Activated naive CD4-positive, alpha-beta T cell (primary cell): ENCODE measurements at regions not wholly inside any gene's neighbourhood (a gene's known extent, or its start where the extent isn't known, plus 50 kb on each side); places are given as distances from the start of the nearest gene placed in this dataset.

Experiments used
- DNase-seq, 4 experiments: peaks; one replicate each; lab custom pipeline; 2025; lab: John Stamatoyannopoulos, UW

DNA sequence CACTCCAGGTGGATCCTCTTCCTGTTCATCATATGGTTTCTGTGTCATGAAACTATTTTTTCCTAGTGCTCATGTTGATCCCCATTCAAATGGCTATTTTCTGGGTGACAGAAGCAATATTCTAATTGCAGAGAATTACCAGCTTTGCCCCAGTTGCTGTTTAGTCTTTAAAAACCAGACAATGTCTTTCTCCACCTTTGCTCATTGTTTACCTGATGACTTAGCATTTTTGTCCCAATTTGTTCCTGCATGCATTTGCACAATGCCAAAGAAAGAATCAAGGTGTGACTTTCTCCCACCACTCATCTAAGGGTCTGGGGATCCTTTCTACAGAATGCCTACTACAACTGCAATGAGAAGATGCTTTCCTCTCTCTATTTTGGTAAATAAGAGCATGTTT lies 439.9 kb upstream of the MAF start:
- DNase-seq = no peak

DNA sequence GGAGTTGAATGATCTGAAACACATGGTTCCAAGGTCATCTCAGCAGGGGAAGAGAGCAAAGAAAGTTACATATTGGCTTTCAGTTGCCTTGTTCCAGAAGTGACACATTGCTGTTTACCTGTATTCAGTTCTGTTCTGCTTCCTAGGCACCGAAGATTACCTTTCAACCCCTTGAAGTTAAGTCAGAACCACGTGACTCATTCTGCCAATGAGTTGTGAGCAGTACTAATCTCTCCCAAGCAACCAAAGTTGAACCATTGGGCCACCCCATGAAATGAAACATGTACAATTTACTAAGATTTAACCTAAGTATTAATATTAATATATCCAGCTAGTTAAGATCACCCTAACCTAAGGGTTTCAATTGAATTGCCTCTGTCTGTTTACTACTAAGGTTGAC lies 439.2 kb upstream of the MAF start:
- no peak for DNase-seq

DNA sequence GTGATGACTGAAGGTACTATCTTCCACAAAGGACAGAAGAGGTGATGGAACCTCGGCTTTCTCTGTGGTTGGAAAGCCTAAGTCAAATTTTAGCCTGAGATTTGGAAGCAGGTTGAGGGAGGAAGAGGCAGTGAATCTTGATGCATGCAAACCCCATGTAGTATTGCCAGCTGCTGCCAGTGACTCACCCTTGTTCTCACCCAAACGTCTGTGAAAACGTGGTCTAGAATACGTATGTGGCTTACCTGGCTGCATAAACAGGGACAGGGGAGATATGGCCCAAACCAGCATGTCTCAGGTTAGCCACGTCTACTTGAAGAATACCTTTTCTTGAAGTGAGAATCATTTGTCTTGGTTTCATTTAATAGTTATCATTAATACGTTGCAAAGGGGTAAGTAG lies 438.0 kb upstream of the MAF start:
- DNase-seq = no peak

DNA sequence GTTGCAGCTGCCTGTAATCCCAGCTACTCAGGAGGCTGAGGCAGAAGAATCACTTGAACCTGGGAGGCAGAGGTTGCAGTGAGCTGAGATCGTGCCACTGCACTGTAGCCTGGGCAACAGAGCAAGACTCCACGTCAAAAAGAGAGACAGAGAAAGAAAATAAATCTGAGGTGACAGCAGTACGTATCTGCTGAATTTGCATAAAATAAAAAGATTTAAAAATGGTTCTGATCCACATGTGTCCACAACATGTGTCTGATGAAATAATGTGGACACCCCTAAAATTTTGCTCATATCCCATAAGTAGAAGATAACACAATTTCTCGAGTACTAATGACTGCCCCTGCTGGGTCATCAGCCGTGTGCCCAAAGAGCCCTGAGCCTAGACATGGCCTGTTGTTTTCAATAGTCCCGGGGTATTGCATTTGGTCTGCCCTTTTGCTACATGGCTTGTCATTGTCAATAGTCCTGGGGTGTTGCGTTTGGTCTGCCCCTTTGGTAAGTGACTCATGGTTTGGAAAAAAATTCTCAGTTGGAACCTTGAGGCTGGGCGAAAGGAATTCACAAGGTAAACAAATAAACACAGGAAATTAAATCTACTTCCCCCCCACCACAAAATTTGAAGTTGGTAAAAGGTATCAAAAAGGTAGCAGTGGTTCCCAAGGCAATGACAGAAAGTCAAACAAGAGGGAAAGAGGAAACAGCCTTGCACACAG lies 434.6 kb upstream of the MAF start:
- no peak for DNase-seq

DNA sequence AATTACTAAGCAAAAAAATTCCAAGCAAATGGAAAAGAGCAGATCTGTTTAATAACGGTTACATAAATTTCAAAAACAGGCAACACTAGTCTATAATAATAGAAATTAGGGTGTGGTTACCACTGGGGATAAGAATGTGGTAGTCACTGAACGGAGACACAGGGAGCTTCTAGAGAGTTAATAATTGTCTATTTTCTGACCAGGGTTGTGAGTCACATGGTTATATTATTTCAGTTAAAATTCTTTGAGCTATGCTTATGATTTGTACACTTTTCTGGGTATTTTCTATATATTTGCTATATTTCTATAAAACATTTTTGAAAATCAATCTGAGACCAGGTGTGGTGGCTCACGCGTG lies 433.9 kb upstream of the MAF start:
- no peak for DNase-seq

DNA sequence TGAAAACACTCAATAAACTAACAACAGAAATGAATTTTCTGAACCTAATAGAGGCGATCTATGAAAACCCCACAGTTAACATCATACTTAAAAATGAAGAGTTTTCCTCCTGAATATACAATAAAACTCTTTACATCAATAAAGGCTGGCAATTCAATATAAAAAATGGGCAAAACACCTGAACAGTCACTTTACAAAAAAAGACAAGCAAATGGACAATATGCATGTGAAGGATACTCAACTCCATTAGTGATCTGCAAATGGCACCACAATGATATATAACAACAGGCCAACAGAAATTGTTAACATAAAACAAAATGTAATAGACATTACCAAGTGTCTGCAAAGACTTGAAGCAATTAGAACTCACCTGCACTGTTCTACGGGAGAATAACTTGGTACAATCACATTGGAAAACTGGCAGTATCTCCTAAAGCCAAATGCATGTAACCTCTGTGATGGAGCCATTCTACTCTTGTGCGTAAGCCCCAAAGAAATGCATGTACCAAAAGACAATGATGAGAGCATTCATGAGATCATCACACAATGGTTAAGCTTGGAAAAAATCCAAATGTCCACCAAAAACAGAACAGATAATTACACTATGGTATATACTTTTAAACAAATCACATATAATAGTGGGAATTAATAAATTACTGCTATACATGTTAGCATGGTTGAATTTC lies 433.4 kb upstream of the MAF start:
- no peak for DNase-seq

DNA sequence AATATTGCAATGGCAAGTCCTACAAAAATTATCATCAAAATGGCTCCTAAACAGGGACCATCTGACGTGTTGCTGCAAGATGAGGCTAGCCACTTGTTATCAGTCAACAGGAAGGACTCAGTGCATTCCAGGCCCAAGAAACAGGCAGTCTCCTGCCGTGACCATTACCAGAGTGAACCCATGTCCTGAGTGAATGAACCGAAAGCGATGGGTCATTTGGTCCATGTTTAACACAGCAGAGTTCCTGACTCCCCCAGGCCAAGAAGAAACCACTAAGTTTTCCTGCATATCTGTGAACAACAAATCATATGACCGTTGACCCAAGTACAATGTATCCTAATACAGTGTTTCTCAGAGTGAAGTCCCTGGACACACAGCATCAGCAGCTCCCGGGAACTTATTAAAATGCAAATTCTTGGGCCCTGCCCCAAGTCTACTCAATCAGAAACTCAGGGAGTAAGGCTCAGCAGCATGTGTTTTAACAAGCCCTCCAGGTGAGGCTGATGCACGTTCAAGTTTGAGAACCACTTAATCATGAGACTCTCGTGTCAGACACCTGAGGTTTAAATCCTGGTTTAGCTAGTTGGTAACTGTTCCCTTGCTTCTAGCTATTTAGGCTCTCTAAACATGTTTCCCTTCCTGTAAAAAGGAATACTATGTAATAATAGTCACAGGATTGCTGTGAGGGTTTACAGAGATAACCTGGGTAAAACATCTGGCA lies 429.4 kb upstream of the MAF start:
- DNase-seq = no peak

DNA sequence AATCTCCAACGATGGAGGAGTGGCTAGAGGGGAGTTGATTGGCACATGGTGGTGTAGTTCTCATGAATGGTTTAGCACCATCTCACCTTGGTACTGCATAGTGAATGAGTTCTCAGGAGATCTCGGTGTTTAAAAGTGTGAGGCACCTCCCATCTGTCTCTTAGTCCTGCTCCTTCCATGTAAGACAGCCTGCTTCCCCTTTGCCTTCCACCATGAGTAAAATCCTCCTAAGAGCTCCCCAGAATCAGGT lies 428.8 kb upstream of the MAF start:
- no peak for DNase-seq

DNA sequence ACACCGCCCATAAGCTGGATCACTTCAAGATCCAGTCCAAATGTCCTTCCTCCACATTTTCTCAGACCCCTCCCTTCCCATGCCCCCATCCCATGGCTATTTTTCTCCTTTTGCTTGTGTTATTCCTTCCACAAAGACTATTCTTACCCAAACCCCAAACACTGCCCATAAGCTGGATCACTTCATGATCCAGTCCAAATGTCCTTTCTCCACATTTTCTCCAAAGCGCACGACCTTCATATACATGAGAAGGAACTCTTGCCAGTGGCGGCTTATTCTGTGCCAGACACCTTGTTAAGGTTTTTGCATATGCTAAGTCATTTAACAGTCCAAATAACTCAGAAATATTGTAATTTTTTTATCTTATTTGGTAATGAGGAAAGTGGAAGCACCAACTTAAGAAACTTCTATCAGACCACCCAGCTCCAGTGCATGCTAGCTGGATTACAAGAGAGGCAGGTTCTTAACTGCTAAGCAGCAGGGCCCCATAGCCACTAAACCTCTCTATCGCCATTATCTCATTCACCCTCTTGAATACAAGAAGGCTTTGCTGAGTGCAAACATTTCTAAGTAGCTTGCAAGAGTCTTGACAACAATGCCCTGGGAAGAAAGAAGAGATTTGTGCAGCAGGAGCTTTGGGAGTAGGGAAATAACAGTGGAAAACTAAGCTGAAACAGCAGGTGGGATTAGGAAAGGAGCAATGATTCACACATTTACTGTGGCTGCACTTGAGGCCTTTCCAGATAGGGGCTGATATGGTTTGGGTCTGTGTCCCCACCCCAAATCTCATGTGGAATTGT lies 428.2 kb upstream of the MAF start:
- DNase-seq = no peak

DNA sequence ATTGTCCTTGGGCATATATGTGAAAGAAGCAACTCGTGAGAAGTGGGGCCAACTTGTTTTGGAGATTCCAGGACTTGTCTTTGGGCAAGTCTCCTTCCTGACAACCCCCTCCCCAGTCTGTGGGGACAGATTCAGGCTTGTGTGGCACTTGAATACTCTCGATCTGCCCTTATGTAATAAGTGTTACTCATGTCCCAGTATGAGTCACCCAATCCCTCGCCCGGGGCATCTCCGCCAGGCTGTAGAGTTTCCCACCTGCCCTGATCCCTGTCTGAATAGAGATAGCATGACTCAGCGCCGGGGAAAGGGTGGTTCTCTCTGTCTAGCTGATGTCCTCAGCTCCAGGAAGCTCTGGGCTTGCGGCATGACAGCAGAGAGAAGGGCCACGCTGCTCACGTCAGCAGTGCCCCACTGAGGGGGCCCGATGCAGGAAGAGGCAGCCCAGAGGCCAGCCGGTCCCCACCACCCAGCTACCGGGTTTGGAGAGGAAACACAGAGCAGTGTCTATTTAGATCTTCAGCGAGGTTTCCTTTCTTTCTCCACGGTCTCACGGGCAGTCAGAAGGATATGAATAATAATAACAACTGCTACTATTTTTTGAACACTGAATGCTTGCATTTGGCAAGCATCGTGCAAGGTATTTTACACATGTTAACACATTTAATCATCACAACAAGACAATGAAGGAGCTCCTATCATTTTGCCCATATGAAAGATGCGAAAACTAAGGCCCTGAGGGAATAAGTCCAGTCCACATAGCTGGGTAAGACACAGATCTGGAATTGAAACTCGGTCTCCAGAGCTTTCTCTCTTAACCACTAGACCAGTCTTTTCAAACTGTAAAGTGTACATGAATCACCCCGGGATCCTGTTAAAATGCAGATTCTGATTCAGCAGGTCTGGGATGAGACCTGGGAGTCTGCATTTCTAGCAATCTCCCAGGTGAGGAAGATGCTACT lies 426.7 kb upstream of the MAF start:
- no peak for DNase-seq

DNA sequence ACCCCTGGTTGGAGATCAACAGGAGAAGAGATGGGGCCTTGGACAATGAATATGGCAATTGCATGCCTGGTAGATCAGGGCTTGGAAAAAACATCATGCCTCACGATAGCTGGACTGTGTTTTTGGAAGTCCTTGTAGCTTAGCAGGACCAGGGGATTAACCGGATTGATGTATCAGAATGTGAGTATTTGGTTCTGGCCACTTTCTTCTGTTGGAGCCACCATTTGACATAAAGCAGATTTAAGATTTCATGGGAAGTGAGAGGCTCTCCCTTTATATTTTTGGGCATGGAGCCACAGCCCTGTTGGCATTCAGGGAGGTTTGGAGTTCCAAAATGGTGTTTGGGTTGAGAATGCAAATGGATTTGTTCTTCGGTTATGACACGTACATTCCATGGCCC lies 424.7 kb upstream of the MAF start:
- no peak for DNase-seq

DNA sequence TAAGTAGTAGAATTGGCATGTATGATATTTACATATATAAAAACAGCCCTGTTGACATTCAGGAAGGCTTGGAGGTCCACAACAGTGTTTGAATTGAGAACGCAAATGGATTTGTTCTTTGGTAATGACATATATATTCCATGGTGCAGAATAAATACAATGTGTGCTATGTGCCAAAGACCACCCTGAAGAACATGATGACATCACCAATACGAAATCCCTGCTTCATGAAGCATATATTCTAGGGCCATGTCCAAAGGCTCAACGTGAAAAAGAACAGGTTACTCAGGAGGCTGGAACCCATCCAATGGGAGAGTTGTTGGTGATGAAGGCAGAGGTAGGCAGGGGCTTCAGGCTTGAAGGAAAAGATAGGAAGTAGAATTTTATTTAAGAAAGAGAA lies 423.9 kb upstream of the MAF start:
- no peak for DNase-seq

DNA sequence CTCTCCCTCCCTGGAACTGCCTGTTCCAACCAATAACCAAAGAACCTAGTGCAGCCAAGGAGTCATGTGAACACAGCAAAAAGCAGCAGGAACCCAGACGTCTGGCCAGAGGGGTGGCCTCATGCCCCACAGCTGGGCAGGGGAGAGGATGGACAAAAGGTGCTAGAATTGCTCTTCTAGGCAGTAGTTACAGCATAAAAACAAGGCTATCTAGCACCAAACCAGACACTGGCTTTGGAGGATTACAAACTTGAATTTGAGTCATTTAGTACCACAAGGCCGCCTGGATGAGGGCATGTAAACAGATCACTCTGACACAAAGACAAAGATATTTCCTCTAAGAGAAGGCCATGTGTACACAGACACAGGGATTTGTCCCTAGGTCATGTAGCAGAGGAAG lies 423.3 kb upstream of the MAF start:
- no peak for DNase-seq

DNA sequence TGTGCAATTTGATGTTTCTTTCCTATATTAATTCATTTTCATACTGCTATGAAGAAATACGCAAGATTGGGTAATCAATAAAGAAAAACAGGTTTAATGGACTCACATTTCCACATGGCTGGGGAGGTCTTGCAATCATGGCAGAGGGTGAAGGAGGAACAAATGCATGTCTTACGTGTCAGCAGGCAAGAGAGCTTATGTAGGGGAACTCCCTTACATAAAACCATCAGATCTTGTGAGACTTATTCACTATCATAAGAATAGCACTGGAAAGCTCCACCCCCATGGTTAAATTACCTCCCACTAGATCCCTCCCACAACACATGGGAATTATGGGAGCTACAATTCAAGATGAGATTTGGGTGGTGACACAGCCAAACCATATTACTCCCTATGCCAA lies 418.9 kb upstream of the MAF start:
- DNase-seq = no peak

DNA sequence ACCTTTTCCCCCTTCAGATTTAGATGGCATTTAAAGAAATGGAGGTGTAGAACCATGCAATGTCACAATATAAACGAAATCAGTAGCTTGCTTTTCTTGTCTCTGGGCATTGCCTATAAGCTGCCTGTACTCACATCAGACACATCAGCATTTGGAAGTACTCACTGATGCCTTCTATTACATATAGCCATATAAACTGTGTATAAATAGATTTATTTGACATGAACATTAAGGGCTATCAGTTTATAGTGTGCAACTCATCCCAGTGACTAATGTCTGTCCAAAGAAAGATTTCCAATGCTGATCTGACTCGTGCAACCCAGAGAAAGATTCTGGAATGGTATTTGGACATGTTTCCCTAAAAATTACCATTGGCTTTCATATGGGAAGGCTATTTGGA lies 417.9 kb upstream of the MAF start:
- DNase-seq = no peak

DNA sequence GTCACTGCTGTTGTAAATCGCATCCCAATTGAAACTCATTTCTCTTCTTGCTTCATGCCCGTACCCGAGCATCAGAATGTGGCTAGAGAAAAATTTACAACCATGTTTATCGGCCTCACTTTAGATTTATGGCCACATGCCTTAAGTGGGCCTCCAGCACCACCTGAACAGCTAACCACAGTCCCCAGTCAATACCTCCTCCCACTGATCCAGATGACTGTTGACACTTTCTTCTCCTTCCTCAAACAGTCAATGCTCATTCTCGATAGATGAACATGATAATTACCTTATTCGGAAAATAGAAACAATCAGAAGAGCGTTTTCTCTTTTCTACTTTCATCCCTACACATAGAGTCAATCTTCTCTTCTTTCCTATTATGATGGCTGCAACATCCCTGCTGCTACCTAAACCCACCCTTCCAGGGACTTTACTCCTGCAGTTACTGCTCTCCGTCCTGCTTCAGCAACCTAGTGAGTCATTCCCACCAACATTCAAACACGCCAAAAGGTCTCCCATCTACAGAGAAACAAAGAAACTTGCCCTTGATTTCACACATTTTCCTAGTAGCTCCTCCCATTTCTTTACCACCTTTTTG lies 416.3 kb upstream of the MAF start:
- no peak for DNase-seq

DNA sequence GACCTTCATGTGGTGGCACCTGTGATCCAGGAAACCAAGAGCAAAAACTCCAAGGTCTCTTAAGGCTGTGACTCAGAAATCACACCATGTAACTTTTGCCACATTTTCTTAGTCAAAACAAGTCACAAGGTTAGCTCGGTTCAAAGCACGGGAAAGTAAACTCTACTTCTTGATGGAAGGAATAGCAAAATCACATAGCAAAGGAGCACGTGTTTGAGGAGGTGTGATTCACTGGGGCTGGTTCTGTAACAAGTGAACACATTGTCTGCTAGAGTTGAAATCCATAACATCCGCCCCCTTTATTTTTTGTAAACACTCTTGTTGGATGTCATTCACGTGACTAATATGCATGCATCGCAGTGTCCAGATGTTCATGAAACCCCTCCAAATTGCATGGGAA lies 415.0 kb upstream of the MAF start:
- DNase-seq = no peak

DNA sequence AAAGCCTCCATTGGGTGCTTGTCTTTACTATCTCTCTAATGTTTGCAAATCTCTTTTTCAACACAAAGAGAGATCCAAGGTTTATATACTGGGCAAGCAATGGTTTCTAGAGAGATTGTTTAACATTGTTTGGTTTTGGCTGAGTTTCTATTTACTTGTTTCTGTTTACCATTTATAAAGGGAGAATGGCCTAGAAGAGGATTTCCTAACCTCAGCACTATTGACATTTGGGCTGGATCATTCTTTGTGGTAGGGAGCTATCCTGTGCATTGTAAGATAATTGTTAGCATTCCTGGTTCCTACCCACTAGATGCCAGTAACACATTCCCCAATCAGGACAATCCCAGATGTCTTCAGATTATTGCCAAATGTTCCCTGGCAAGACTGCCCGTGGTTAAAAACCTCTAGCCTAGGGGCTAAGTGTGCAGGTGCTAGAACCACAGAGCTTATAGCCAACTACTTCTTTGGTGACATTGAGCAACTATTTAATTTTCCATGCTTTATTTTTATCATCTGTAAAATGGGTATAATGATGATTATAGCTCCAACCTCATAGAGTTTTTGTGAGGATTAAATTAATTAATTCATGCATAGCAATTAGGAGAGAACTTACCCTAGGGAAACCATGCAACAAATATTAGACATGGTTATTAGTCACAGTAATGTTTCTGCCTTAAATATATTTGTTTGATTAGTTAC lies 413.9 kb upstream of the MAF start:
- DNase-seq = no peak

DNA sequence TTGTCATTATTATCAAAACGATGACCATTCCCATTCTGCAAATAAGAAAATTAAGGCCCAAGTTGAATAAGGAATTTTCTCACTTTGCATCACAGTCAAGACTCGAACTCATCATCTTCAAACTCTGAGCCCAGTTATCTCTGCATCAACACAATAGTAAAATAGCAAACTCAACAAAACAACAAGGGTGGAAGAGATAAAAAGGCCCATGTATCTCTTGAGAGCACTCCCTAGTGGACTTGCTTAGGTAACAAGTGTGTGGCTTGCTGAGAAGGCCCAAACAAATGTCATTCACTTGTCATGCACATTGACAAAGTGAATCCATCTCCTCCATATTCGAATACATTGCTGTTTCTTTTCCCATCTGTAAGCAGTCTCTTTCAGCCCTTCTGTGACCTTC lies 412.0 kb upstream of the MAF start:
- no peak for DNase-seq

DNA sequence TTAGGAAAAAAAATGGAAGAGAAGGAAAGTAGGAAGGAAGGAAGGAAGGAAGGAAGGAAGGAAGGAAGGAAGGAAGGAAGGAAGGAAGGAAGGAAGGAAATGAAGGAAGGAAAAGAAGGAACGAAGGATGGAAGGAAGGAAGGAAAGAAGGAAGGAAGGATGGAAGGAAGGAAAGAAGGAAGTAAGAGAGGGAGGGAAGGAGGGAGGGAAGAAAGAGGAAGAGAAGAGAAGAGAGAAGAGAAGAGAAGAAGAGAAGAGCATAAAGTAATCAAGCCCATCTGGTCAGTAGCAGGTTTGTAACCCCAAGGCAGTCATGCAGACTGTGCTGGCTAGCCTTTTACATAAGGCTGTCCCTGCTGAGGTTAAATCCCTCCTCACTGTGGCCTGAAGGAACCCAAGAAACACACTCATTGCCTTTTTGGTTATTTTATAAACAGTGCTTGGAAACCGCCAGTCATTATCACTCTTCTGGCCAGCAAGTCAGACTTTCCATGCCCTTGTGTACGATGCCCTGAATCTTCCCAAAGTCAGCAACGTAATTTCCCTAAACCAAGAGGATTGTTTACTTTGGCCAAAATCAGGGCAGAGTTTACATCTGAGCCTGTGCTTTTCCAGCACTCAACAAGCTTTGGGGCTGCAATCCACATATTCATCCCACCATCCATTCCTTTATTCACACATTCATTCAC lies 409.6 kb upstream of the MAF start:
- DNase-seq = no peak
